ENCODE measurements at regions not wholly inside any gene's neighbourhood (a gene's known extent, or its start where the extent isn't known, plus 50 kb on each side); places are given as distances from the start of the nearest gene placed in this dataset.

DNA sequence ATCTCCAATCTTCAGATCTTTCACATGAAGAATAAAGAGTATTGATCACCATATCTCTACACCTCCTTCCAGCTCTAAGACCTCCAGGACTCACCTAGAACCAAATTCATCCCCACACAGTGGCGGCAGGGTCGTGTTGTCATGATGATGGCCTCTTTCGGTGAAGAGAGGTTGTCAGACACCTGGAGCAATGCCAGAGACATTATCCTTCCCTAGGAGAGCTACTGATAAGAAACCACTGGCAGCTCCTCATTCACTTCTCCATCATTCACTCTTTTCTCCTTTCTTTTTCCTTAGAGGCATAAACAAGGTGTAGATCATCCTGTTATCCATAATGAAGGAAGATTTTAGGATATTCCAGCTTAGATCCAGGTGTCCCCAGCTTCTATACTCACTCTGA is 197.9 kb upstream of the TNP1 start:
- TF ChIP-seq, protein P1, sequence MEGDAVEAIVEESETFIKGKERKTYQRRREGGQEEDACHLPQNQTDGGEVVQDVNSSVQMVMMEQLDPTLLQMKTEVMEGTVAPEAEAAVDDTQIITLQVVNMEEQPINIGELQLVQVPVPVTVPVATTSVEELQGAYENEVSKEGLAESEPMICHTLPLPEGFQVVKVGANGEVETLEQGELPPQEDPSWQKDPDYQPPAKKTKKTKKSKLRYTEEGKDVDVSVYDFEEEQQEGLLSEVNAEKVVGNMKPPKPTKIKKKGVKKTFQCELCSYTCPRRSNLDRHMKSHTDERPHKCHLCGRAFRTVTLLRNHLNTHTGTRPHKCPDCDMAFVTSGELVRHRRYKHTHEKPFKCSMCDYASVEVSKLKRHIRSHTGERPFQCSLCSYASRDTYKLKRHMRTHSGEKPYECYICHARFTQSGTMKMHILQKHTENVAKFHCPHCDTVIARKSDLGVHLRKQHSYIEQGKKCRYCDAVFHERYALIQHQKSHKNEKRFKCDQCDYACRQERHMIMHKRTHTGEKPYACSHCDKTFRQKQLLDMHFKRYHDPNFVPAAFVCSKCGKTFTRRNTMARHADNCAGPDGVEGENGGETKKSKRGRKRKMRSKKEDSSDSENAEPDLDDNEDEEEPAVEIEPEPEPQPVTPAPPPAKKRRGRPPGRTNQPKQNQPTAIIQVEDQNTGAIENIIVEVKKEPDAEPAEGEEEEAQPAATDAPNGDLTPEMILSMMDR (IDR thresholded peaks at IDR 0.05): no peak
- no peak for TF ChIP-seq POLR2A (IDR thresholded peaks at IDR 0.05)
